ENCODE measurements at regions not wholly inside any gene's neighbourhood (a gene's known extent, or its start where the extent isn't known, plus 50 kb on each side); places are given as distances from the start of the nearest gene placed in this dataset.
"Not testable (repeated sequence)": the region's sequence is repeated elsewhere in the genome, so short reads cannot be mapped to it uniquely, and the experiment has no call there.

DNA sequence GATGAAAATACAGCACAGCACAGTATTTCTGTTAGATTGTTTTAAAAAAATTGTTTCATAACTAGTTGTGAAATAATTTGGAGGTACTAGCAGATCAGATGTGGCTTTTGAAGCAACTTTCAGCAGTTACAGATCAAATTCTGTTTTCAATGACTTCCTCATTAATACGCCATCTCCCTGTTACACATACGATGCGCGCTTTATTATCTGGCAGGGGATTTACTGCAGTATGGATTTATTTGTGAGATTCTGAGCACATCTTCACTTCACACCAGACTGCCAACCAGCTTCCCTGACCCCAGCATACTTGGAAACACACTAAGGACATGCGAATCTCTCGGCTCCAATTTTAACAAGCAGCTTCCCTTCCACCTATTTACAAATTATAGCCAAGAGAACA is 235.5 kb upstream of the DIAPH2 start:
- ATAC-seq (no peak), DNase-seq (no peak)
- Mint-ChIP-seq H3K27me3 (peaks cover 8% of the 10 kb centered on the region), H3K4me1 (no peaks in the 10 kb centered on the region), H3K9me3 (no peaks in the 10 kb centered on the region), H3K4me3 (no peak overlapping the region), H3K27ac (no peak overlapping the region)

DNA sequence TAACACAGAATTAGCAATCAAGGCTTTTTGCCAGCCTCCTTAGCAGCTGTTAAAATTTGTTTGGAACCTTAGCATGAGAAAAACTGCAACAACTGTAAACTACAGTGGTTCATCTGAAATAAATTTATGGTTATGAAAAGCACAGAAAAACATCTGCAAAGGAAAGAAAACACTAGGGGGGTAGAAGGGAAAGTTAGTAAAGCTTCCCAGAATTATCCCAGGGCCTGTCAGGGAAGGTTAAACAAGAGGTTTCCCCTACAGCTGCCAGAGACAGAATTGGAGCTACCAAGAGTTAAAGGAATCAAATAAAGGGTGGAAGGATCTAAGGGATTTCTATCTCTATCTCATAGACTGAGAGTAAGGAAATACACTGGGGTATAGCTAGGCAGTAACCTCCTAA is 234.7 kb upstream of the DIAPH2 start:
- Mint-ChIP-seq H3K4me3 (no peak overlapping the region), H3K9me3 (no peaks in the 10 kb centered on the region), H3K4me1 (no peaks in the 10 kb centered on the region), H3K27me3 (peaks cover 8% of the 10 kb centered on the region), H3K27ac (no peak overlapping the region)
- no peak for DNase-seq
- no peak for ATAC-seq

DNA sequence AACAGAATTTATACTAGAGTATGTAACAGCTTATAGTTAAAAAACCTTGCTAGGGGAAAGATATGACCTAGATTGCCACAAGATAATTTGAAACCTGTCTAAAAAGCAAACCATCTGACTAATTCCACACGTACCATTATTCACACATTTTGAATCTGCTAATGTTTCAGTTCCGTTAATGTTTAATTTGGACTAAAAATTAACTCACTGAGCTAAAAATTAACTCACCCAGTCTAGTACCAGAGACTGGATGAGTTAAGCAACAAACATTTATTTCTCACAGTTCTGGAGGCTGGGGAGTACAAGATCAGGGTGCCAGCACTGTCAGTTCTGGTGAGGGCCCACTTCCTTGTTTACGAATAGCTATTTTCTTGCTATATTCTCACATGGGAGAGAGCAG is 231.5 kb upstream of the DIAPH2 start:
- ATAC-seq (no peak), DNase-seq (no peak)
- Mint-ChIP-seq H3K4me3 (no peak overlapping the region), H3K27ac (no peak overlapping the region), H3K27me3 (no peaks in the 10 kb centered on the region), H3K4me1 (no peaks in the 10 kb centered on the region), H3K9me3 (no peaks in the 10 kb centered on the region)

DNA sequence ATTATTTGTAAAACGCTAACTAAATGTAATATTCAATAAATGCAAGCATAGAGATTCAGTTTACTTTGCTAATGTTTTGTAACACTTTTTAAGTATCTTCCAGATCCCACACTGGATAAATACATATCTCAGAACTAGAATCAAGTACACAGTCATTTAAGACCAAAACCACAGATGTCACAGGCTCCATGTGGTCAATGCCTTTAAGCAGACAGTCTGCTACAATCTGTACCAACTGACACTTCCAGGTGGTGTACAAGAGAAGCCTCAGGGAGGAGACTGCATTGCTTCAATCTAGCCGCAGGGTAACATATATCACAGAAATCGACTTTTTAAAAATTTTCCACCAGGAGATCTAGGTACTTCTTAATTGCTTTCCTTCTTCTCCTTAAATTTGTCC is 229.6 kb upstream of the DIAPH2 start:
- no peaks in the 10 kb centered on the region for H3K9me3 Mint-ChIP-seq
- H3K27me3 Mint-ChIP-seq, result no peaks in the 10 kb centered on the region
- H3K27ac Mint-ChIP-seq, result no peak overlapping the region
- ATAC-seq, result no peak
- no peaks in the 10 kb centered on the region for H3K4me1 Mint-ChIP-seq
- no peak overlapping the region for H3K4me3 Mint-ChIP-seq
- no peak for DNase-seq

DNA sequence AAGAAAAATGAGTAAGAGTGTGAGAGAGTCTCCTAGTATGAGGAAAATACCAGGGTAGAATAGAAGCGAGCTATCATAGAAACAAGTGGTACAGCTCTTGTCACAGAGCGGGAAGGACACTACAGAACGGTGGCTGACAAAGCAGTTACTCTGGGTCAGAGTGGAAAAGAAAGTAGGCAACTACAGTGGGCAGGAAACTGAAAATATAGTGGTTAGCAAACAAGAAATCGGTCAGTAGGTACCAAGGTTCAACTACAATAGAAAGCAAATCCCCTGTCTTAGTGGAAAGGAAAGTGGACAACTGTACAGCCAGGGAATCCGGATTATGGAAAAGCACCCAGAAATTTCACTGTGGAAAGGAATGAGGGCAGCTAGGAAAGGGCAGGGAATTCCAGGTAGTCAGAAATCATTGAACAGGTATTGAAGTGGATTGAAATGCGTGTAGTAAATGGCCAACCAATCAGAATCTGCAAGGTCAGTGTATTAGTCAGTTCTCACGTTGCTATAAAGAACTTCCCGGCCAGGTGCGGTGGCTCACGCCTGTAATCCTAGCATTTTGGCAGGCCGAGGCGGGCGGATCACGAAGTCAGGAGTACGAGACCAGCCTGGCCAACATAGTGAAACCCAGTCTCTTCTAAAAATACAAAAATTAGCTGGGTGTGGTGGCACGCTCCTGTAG is 219.6 kb upstream of the DIAPH2 start:
- Mint-ChIP-seq H3K4me1 (no peaks in the 10 kb centered on the region), H3K27ac (no peak overlapping the region), H3K4me3 (no peak overlapping the region), H3K9me3 (no peaks in the 10 kb centered on the region), H3K27me3 (no peaks in the 10 kb centered on the region)
- ATAC-seq, result no peak
- no peak for DNase-seq

DNA sequence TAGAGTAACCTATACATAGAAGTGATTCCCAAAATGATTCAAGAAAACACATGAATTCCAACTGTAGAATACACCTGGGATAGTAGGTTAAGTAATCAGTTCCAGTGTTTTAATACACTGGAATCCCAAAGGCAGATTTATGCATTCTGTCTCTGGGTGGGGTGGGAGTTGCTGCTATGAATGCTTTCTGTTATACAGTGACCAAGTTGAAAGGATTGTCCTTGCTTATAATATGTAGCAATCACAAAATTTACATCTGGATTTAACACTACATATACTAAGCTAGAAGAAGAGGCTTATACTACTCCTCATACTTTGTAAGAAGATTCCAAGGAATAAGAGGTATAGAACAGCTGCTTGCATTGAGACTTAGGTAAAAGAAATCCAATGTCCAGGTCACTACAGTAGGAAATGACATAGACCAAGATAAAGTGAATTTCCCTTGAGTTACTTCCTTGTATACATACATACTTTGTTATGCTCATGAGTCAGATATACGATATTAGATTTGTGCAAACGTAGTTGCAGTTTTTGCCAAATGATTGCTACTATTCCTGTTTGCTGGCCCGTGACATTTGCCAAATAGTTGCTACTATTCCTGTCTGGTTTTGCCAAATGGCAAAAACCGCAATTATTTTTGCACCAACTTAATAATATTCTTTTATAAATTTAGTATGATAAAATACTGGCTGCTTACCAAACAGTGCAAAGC is 210.5 kb upstream of the DIAPH2 start:
- ATAC-seq (no peak), DNase-seq (no peak)
- Mint-ChIP-seq H3K4me1 (no peaks in the 10 kb centered on the region), H3K9me3 (no peaks in the 10 kb centered on the region), H3K27ac (no peak overlapping the region), H3K27me3 (no peaks in the 10 kb centered on the region), H3K4me3 (no peak overlapping the region)

DNA sequence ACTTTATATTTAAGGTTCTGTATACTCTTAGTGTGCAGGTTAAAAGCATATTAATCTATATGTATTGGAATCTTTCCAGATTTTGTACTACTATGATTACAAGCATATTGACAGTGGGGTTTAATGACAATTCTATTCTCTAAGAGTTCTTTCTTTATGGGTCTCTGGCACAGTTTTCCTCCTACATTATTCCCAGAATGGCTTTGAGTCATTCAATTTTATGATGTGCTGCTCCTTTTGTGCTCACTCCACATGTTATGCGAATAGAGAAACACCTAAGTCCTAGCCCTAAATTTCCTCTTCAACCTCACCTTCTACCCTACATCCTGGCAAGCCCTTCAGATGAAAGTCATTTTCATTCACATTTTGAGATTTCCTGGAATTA is 209.9 kb upstream of the DIAPH2 start:
- no peak for DNase-seq
- Mint-ChIP-seq H3K4me1 (no peaks in the 10 kb centered on the region), H3K27me3 (no peaks in the 10 kb centered on the region), H3K27ac (no peak overlapping the region), H3K4me3 (no peak overlapping the region), H3K9me3 (no peaks in the 10 kb centered on the region)
- no peak for ATAC-seq

DNA sequence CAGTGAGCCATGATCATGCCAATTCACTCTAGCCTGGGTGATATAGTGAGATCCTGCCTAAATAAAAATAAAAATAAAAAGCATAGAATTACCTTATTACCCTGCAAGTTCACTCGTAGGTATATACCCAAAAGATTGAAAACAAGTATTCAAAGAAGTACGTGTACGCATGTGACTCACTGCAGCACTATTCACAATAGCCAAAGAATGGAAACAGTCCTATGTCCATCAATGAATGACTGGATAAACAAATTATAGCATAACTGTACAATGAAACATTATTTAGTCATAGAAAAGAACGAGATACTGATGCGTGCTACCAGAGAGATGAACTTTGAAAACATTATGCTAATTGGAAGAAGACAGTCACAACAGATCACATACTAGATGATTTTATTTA is 204.6 kb upstream of the DIAPH2 start:
- ATAC-seq, result no peak
- H3K27ac Mint-ChIP-seq, result no peak overlapping the region
- H3K9me3 Mint-ChIP-seq, result no peaks in the 10 kb centered on the region

DNA sequence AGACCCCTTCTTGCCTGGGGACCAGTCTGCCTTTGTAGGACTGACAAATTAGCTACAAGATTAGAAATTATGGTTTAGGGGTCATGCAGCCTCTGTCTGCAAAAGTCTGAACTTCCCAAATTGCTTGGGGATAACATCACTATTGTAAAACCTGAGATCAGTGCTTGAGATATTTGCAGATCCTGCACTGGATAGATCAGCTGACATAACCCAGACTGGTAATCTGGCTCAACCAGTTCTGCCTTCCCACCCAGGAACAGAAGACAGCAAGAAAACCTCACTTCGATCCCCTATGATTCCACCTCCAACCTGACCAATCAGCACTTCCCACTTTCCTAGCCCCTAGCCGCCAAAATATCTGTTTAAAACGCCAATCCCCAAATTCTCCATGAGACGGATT is 202.8 kb upstream of the DIAPH2 start:
- no peaks in the 10 kb centered on the region for H3K4me1 Mint-ChIP-seq
- no peak overlapping the region for H3K4me3 Mint-ChIP-seq
- H3K27me3 Mint-ChIP-seq, result no peaks in the 10 kb centered on the region
- no peak overlapping the region for H3K27ac Mint-ChIP-seq
- no peak for DNase-seq
- no peaks in the 10 kb centered on the region for H3K9me3 Mint-ChIP-seq
- ATAC-seq, result no peak

More for the DNA sequence above, 204.6 kb upstream of the DIAPH2 start:
- no peak for DNase-seq
- no peaks in the 10 kb centered on the region for H3K27me3 Mint-ChIP-seq
- H3K4me3 Mint-ChIP-seq, result no peak overlapping the region
- no peaks in the 10 kb centered on the region for H3K4me1 Mint-ChIP-seq

DNA sequence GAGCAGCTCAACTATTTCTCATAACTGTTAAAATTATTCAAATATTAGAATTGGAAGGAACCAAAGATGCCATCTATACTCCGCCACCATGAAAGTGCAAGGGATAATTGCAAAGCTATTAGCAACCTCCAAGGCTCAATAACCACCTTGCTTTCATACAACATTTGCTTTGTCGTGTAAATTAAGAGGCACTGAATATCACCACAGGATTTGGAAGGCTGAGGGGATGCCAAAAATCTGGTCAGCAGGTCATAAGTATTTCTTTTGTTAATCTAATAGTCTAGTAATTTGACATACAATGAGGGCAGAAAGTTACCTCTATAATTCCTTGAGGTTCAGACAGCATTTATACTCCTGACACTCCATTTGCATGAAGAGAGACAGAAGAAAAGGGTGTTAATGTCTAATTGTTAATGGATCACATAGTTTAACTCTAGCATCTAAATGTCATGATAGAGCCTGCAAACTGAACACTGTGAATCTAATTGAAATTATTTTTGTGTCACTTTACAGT is 200.9 kb upstream of the DIAPH2 start:
- no peaks in the 10 kb centered on the region for H3K9me3 Mint-ChIP-seq
- no peak for ATAC-seq
- DNase-seq, result no peak
- H3K4me3 Mint-ChIP-seq, result no peak overlapping the region
- no peaks in the 10 kb centered on the region for H3K4me1 Mint-ChIP-seq
- H3K27ac Mint-ChIP-seq, result no peak overlapping the region
- no peaks in the 10 kb centered on the region for H3K27me3 Mint-ChIP-seq

DNA sequence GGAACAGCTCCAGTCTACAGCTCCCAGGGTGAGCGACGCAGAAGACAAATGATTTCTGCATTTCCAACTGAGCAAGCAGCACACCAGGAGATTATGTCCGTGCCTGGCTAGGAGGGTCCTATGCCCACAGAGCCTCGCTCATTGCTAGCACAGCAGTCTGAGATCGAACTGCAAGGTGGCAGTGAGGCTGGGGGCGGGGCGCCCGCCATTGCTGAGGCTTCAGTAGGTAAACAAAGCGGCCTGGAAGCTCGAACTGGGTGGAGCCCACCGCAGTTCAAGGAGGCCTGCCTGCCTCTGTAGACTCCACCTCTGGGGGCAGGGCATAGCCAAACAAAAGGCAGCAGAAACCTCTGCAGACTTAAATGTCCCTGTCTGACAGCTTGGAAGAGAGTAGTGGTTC is 198.0 kb upstream of the DIAPH2 start:
- H3K9me3 Mint-ChIP-seq, H3K4me3 Mint-ChIP-seq, ATAC-seq, H3K4me1 Mint-ChIP-seq, DNase-seq, H3K27ac Mint-ChIP-seq, H3K27me3 Mint-ChIP-seq: not testable (repeated sequence)

DNA sequence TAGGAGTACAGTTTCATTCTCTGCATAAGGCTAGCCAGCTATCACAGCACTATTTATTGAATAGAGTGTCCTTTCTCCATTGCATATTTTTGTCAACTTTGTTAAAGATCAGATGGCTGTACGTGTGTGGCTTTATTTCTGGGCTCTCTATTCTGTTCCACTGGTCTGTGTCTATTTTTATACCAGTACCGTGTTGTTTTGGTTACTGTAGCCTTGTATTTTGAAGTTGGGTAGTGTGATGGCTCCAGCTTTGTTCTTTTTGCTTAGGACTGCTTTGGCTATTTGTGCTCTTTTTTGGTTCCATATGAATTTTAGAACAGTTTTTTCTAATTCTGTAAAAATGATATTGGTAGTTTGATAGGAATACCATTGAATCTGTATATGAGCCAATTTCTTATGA is 182.1 kb upstream of the DIAPH2 start:
- Mint-ChIP-seq H3K4me3 (no peak overlapping the region), H3K27ac (no peak overlapping the region), H3K4me1 (no peaks in the 10 kb centered on the region), H3K9me3 (no peaks in the 10 kb centered on the region), H3K27me3 (no peaks in the 10 kb centered on the region)
- DNase-seq (no peak), ATAC-seq (no peak)

DNA sequence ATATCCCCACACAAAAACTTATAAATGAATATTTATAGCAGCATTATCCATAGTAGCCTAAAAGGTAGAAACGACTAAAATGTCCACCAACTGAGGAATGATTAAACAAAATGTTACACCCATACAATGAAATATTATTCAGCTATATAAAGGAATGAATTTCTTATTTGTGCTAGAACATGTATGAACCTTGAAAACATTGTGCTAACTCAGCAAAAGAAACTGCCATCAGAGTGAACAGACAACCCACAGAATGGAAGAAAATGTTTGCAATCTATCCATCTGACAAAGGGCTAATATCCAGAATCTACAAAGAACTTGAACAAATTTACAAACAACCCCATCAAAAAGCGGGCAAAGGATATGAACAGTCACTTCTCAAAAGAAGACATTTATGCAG is 155.3 kb upstream of the DIAPH2 start:
- H3K9me3 Mint-ChIP-seq, ATAC-seq, H3K4me1 Mint-ChIP-seq, H3K4me3 Mint-ChIP-seq, H3K27me3 Mint-ChIP-seq, H3K27ac Mint-ChIP-seq, DNase-seq: not testable (repeated sequence)

DNA sequence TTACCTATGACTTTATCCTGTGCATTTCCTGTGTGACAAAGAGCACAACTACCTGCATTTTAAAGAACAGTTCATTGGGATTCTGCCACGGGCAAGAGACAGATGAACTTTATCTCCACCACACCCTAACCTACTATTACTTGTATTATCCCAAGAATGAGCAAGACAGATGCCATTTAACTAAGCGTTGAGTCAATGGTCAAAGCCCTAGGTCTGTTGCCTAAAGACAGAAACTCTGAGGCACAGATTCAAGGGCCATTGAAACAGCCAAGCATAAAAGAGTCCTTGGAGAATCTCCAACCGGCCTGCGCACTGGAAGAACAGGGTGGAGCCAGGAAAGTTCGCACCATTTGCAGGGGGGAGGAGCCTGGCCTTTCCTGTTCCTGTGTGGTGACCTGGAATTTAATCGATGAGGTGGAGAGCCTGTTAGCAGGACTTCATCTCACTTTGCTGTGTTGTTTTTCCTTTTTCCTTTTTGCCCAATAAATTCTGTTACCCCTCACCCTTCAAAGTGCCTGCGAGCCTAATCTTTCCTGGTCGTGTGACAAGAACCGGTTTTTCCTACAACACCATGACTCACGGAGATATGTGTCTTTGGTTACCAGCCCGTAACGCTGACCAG is 146.4 kb upstream of the DIAPH2 start:
- H3K27me3 Mint-ChIP-seq, result no peaks in the 10 kb centered on the region
- no peak for DNase-seq
- H3K4me3 Mint-ChIP-seq, result no peak overlapping the region
- H3K9me3 Mint-ChIP-seq, result no peaks in the 10 kb centered on the region
- H3K4me1 Mint-ChIP-seq, result no peaks in the 10 kb centered on the region
- ATAC-seq, result no peak
- peak overlapping the region in 1 of 2 donors; percentile 74 for H3K27ac Mint-ChIP-seq

DNA sequence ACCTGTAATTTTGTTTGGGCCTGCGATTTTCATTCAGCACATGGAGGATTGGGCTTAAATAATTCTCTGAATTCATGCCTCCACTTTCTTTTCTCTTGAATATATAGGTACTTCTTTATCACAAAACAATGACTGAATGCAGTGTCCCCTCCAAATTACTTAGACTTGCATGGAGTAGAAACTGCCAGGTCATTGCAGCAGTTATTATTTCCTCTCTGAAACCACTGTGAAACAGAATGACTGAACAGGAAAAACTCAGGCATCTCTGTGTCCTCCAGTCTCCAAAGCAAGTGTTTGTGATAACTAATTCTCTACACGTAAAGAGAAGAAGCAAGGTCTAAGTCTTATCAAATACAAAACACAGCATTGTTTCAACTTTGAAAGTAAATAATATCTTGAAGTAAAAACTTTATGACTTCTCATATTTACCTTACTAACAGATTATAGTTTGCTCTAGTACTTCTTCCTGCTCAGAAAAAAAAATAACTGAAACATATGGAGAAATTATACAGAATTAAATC is 144.5 kb upstream of the DIAPH2 start:
- no peak overlapping the region for H3K4me3 Mint-ChIP-seq
- H3K4me1 Mint-ChIP-seq, result no peaks in the 10 kb centered on the region
- no peak for ATAC-seq
- H3K27ac Mint-ChIP-seq, result no peak overlapping the region
- H3K27me3 Mint-ChIP-seq, result no peaks in the 10 kb centered on the region
- no peak for DNase-seq
- no peaks in the 10 kb centered on the region for H3K9me3 Mint-ChIP-seq

DNA sequence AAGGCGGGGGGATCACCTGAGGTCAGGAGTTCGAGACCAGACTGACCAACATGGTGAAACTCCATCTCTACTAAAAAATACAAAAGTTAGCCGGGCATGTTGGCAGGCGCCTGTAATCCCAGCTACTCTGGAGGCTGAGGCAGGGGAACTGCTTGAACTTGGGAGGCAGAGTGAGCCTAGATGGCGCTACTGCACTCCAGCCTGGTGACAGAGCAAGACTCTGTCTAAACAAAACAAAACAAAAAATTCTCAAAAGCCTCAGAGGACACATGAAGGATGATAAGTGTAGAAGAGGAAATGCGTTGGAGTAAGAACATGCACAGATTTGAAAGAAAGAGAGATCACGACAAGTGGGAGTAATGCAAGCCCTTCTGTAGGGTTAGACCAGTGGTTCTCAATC is 138.4 kb upstream of the DIAPH2 start:
- not testable (repeated sequence) for H3K9me3 Mint-ChIP-seq, H3K27ac Mint-ChIP-seq, H3K4me1 Mint-ChIP-seq, H3K27me3 Mint-ChIP-seq, H3K4me3 Mint-ChIP-seq, ATAC-seq, DNase-seq

Measured in stimulated activated naive CD8-positive, alpha-beta T cell treated with anti-CD3 and anti-CD28 coated beads, Interleukin-15, amount 100 ng/mL, for 72 hours (primary cell).